ENCODE measurements at regions not wholly inside any gene's neighbourhood (a gene's known extent, or its start where the extent isn't known, plus 50 kb on each side); places are given as distances from the start of the nearest gene placed in this dataset.
A peak's percentile ranks its signal among the peaks of the same experiment; 100 is the strongest.

GRCh38 chr22:44586999-44587736 lies 89.1 kb upstream of the RTL6 start:
- Histone ChIP-seq H3K27ac (ENCODE audit: low read depth in 1 of 2, low read length in 1 of 2) (no peak overlapping the region), H3K27me3 (ENCODE audit: control insufficient read depth in 3 of 3, insufficient read depth in 3 of 3, low read length in 2 of 3) (peaks cover 3 to 17% (median 3%) of the 10 kb centered on the region in 3 donors), H3K36me3 (ENCODE audit: control insufficient read depth in 4 of 4, insufficient read depth in 4 of 4, low read length in 4 of 4) (no peaks in the 10 kb centered on the region), H3K9me3 (ENCODE audit: control insufficient read depth in 4 of 4, insufficient read depth in 3 of 4, low read length in 3 of 4) (peaks cover 0 to 5% (median 0%) of the 10 kb centered on the region in 4 donors), H3K4me1 (ENCODE audit: control insufficient read depth in 5 of 5, insufficient read depth in 5 of 5, low read length in 5 of 5) (peaks cover 0 to 11% (median 3%) of the 10 kb centered on the region in 5 donors), H3K4me3 (no peak overlapping the region), H3K9ac (ENCODE audit: insufficient read depth in 1 of 2, low read length in 2 of 2) (no peak overlapping the region)
- TF ChIP-seq CTCF (IDR thresholded peaks at IDR 0.05; ENCODE audit: control extremely low read depth, extremely low read depth), result no peak
- peak; percentile 50 to 61 (median 59) for DNase-seq
- WGBS, 2 donors, result 38 to 50% methylated on average over 24 of the region's 24 CpGs
- ATAC-seq (ENCODE audit: insufficient read depth, low FRiP score), result no peak

GRCh38 chr22:44586351-44586990 lies 88.4 kb upstream of the RTL6 start:
- H3K9ac ChIP-seq (ENCODE audit: insufficient read depth in 1 of 2, low read length in 2 of 2), result no peak overlapping the region
- DNase-seq (peak in 1 of 3 donors; percentile 10), ATAC-seq (ENCODE audit: insufficient read depth, low FRiP score) (no peak)
- peaks cover 0 to 4% (median 0%) of the 10 kb centered on the region in 5 donors for H3K4me1 ChIP-seq (ENCODE audit: control insufficient read depth in 5 of 5, insufficient read depth in 5 of 5, low read length in 5 of 5)
- TF ChIP-seq CTCF (IDR thresholded peaks at IDR 0.05; ENCODE audit: control extremely low read depth, extremely low read depth), result no peak
- no peak overlapping the region for H3K4me3 ChIP-seq
- no peak overlapping the region for H3K27ac ChIP-seq (ENCODE audit: low read depth in 1 of 2, low read length in 1 of 2)
- H3K9me3 ChIP-seq (ENCODE audit: control insufficient read depth in 4 of 4, insufficient read depth in 3 of 4, low read length in 3 of 4), result peaks cover 0 to 6% (median 0%) of the 10 kb centered on the region in 4 donors
- H3K27me3 ChIP-seq (ENCODE audit: control insufficient read depth in 3 of 3, insufficient read depth in 3 of 3, low read length in 2 of 3), result peaks cover 3 to 19% (median 3%) of the 10 kb centered on the region in 3 donors
- 44 to 55% methylated on average over 18 of the region's 18 CpGs for WGBS, 2 donors
- H3K36me3 ChIP-seq (ENCODE audit: control insufficient read depth in 4 of 4, insufficient read depth in 4 of 4, low read length in 4 of 4), result no peaks in the 10 kb centered on the region

DNA sequence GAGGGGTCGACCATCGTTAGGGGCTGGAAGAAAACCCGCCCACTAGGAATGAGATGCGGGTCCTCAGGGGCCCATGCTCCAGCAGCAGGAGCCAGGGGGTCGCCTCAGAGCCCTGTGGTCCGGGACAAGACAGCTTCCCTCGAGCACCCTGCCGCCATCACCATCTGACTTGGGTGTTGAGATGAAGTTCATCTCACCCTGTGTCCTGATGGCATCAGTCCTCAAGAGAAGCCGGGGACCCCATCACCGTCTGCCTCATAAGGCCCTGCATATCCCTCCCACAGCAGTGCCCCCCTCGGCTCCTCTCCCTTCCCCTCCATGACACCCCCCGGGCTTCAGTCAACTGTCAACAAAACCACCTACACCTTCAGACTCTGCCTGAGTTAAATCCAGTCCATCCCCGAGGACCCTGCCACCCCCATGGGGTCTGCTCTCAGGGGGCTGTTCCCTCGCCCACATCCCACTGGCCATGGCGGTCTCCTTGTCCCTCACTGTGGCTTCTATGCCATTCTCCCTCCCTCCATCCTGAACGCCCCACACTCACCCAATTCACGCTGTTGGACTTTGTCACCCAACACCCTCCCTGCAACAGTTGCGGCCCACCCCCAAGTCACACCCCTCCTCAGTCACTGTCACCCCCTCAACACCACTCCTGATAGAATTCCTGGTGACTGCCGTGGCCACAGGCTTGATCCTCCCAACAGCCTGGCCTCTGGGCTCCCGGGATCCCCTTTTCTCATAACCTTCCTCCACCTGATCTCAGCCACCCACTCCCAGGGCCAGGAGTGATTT lies 87.7 kb upstream of the RTL6 start:
- no peak overlapping the region for H3K9ac ChIP-seq (ENCODE audit: insufficient read depth in 1 of 2, low read length in 2 of 2)
- DNase-seq (peak in 1 of 3 donors; percentile 8), ATAC-seq (ENCODE audit: insufficient read depth, low FRiP score) (no peak)
- H3K27me3 ChIP-seq (ENCODE audit: control insufficient read depth in 3 of 3, insufficient read depth in 3 of 3, low read length in 2 of 3), result peaks cover 3 to 19% (median 3%) of the 10 kb centered on the region in 3 donors
- 79 to 88% methylated on average over 20 of the region's 20 CpGs for WGBS, 2 donors
- no peak for TF ChIP-seq CTCF (IDR thresholded peaks at IDR 0.05; ENCODE audit: control extremely low read depth, extremely low read depth)
- peaks cover 0 to 3% (median 0%) of the 10 kb centered on the region in 5 donors for H3K4me1 ChIP-seq (ENCODE audit: control insufficient read depth in 5 of 5, insufficient read depth in 5 of 5, low read length in 5 of 5)
- peaks cover 0 to 4% (median 0%) of the 10 kb centered on the region in 4 donors for H3K9me3 ChIP-seq (ENCODE audit: control insufficient read depth in 4 of 4, insufficient read depth in 3 of 4, low read length in 3 of 4)
- H3K27ac ChIP-seq (ENCODE audit: low read depth in 1 of 2, low read length in 1 of 2), result no peak overlapping the region
- H3K36me3 ChIP-seq (ENCODE audit: control insufficient read depth in 4 of 4, insufficient read depth in 4 of 4, low read length in 4 of 4), result no peaks in the 10 kb centered on the region
- H3K4me3 ChIP-seq, result no peak overlapping the region

Data from lung (tissue), 11 donors.